ENCODE measurements at regions not wholly inside any gene's neighbourhood (a gene's known extent, or its start where the extent isn't known, plus 50 kb on each side); places are given as distances from the start of the nearest gene placed in this dataset.

GRCh38 chr14:55968741-55969140 lies 149.5 kb upstream of the PELI2 start:
- WGBS, result 55% methylated on average over 3 of the region's 3 CpGs
- TF ChIP-seq RAD21 (IDR thresholded peaks at IDR 0.05) (no peak), NR2F2 (IDR thresholded peaks at IDR 0.05) (no peak), JUND (IDR thresholded peaks at IDR 0.05) (no peak), RXRA (IDR thresholded peaks at IDR 0.05) (no peak), SP1 (IDR thresholded peaks at IDR 0.05) (no peak), FOXA2 (IDR thresholded peaks at IDR 0.05) (no peak)
- DNase-seq (ENCODE audit: low spot score), result no peak

GRCh38 chr14:55973285-55973800 lies 144.9 kb upstream of the PELI2 start:
- H3K4me3 ChIP-seq (ENCODE audit: low read depth in 1 of 3, low read length in 3 of 3), result no peak overlapping the region
- DNase-seq (ENCODE audit: low spot score), result no peak
- H3K9ac ChIP-seq (ENCODE audit: low read depth in 1 of 2, low read length in 2 of 2), result no peak overlapping the region
- 86% methylated on average over 4 of the region's 4 CpGs for WGBS
- peaks cover 0 to 4% (median 0%) of the 10 kb centered on the region in 4 donors for H3K4me1 ChIP-seq (ENCODE audit: control insufficient read depth in 4 of 4, insufficient read depth in 4 of 4, low read length in 3 of 4)
- TF ChIP-seq, protein P1, sequence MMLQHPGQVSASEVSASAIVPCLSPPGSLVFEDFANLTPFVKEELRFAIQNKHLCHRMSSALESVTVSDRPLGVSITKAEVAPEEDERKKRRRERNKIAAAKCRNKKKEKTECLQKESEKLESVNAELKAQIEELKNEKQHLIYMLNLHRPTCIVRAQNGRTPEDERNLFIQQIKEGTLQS (IDR thresholded peaks at IDR 0.05), result no peak
- TF ChIP-seq FOXA1 (IDR thresholded peaks at IDR 0.05) (no peak), HNF4G (IDR thresholded peaks at IDR 0.05) (no peak), YY1 (IDR thresholded peaks at IDR 0.05) (no peak), RAD21 (IDR thresholded peaks at IDR 0.05) (no peak), GABPA (IDR thresholded peaks at IDR 0.05 in 1 of 2, conservative IDR thresholded peaks at IDR 0.05 in 1 of 2) (no peak), REST (IDR thresholded peaks at IDR 0.05) (no peak), JUND (IDR thresholded peaks at IDR 0.05) (no peak), RXRA (IDR thresholded peaks at IDR 0.05) (no peak), HNF4A (conservative IDR thresholded peaks at IDR 0.05) (no peak), NR2F2 (IDR thresholded peaks at IDR 0.05) (no peak), MAX (IDR thresholded peaks at IDR 0.05) (no peak), FOXA2 (IDR thresholded peaks at IDR 0.05) (no peak)
- TF ChIP-seq, protein P2, sequence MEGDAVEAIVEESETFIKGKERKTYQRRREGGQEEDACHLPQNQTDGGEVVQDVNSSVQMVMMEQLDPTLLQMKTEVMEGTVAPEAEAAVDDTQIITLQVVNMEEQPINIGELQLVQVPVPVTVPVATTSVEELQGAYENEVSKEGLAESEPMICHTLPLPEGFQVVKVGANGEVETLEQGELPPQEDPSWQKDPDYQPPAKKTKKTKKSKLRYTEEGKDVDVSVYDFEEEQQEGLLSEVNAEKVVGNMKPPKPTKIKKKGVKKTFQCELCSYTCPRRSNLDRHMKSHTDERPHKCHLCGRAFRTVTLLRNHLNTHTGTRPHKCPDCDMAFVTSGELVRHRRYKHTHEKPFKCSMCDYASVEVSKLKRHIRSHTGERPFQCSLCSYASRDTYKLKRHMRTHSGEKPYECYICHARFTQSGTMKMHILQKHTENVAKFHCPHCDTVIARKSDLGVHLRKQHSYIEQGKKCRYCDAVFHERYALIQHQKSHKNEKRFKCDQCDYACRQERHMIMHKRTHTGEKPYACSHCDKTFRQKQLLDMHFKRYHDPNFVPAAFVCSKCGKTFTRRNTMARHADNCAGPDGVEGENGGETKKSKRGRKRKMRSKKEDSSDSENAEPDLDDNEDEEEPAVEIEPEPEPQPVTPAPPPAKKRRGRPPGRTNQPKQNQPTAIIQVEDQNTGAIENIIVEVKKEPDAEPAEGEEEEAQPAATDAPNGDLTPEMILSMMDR (IDR thresholded peaks at IDR 0.05; ENCODE audit: low read depth, low read length, missing input control), result no peak
- TF ChIP-seq, protein P3, sequence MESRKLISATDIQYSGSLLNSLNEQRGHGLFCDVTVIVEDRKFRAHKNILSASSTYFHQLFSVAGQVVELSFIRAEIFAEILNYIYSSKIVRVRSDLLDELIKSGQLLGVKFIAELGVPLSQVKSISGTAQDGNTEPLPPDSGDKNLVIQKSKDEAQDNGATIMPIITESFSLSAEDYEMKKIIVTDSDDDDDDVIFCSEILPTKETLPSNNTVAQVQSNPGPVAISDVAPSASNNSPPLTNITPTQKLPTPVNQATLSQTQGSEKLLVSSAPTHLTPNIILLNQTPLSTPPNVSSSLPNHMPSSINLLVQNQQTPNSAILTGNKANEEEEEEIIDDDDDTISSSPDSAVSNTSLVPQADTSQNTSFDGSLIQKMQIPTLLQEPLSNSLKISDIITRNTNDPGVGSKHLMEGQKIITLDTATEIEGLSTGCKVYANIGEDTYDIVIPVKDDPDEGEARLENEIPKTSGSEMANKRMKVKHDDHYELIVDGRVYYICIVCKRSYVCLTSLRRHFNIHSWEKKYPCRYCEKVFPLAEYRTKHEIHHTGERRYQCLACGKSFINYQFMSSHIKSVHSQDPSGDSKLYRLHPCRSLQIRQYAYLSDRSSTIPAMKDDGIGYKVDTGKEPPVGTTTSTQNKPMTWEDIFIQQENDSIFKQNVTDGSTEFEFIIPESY (IDR thresholded peaks at IDR 0.05), result no peak
- H3K36me3 ChIP-seq (ENCODE audit: control insufficient read depth in 4 of 4, insufficient read depth in 3 of 4, low read depth in 1 of 4, low read length in 3 of 4), result no peaks in the 10 kb centered on the region
- H3K27me3 ChIP-seq (ENCODE audit: control insufficient read depth in 4 of 4, insufficient read depth in 4 of 4, low read length in 3 of 4), result no peaks in the 10 kb centered on the region
- H3K27ac ChIP-seq (ENCODE audit: low read depth in 1 of 2, low read length in 2 of 2), result no peak overlapping the region
- H3K9me3 ChIP-seq (ENCODE audit: control insufficient read depth in 4 of 4, low read length in 3 of 4), result no peaks in the 10 kb centered on the region

More at GRCh38 chr14:55968741-55969140, 149.5 kb upstream of the PELI2 start:
- Histone ChIP-seq H3K27ac (ENCODE audit: low read depth in 1 of 2, low read length in 2 of 2) (no peak overlapping the region), H3K4me3 (ENCODE audit: low read depth in 1 of 3, low read length in 3 of 3) (no peak overlapping the region), H3K4me1 (ENCODE audit: control insufficient read depth in 4 of 4, insufficient read depth in 4 of 4, low read length in 3 of 4) (no peaks in the 10 kb centered on the region), H3K9ac (ENCODE audit: low read depth in 1 of 2, low read length in 2 of 2) (no peak overlapping the region), H3K36me3 (ENCODE audit: control insufficient read depth in 4 of 4, insufficient read depth in 3 of 4, low read depth in 1 of 4, low read length in 3 of 4) (no peaks in the 10 kb centered on the region), H3K27me3 (ENCODE audit: control insufficient read depth in 4 of 4, insufficient read depth in 4 of 4, low read length in 3 of 4) (peaks cover 0 to 7% (median 0%) of the 10 kb centered on the region in 4 donors), H3K9me3 (ENCODE audit: control insufficient read depth in 4 of 4, low read length in 3 of 4) (no peaks in the 10 kb centered on the region)

Measured in liver (tissue), 8 donors.